Cerebellar cortex (tissue), 1 donor: ENCODE measurements at regions not wholly inside any gene's neighbourhood (a gene's known extent, or its start where the extent isn't known, plus 50 kb on each side); places are given as distances from the start of the nearest gene placed in this dataset.
A peak's percentile ranks its signal among the peaks of the same experiment; 100 is the strongest.

Source experiments
- DNase-seq: peaks from one replicate; pipeline ENCODE4 v3.0.0-alpha.2; 2015; ENCODE audit warnings: low spot score

- no peak for DNase-seq
Observed at GRCh38 chr3:14336749-14337598, 65.4 kb upstream of the SLC6A6 start.

- DNase-seq, result no peak
Observed at GRCh38 chr3:14337828-14338227, 64.6 kb upstream of the SLC6A6 start.

- no peak for DNase-seq
Observed at GRCh38 chr3:14338242-14338641, 64.2 kb upstream of the SLC6A6 start.

- DNase-seq, result no peak
Observed at GRCh38 chr3:14338898-14339458, 63.4 kb upstream of the SLC6A6 start.

- DNase-seq, result no peak
Observed at GRCh38 chr3:14340960-14341708, 61.3 kb upstream of the SLC6A6 start.

GRCh38 chr3:14343338-14344112 is 58.9 kb upstream of the SLC6A6 start:
- no peak for DNase-seq

GRCh38 chr3:14344351-14344750 is 58.1 kb upstream of the SLC6A6 start:
- no peak for DNase-seq

GRCh38 chr3:14345496-14346150 is 56.8 kb upstream of the SLC6A6 start:
- no peak for DNase-seq

GRCh38 chr3:14346191-14346590 is 56.2 kb upstream of the SLC6A6 start:
- no peak for DNase-seq

- no peak for DNase-seq
Observed at GRCh38 chr3:14346642-14347041, 55.8 kb upstream of the SLC6A6 start.

GRCh38 chr3:14347110-14347509 is 55.3 kb upstream of the SLC6A6 start:
- no peak for DNase-seq

- DNase-seq, result no peak
Observed at GRCh38 chr3:14351617-14352001, 50.8 kb upstream of the SLC6A6 start.

- DNase-seq, result peak; percentile 73
Observed at GRCh38 chr3:14352002-14352627, 50.3 kb upstream of the SLC6A6 start.
